ENCODE measurements at regions not wholly inside any gene's neighbourhood (a gene's known extent, or its start where the extent isn't known, plus 50 kb on each side); places are given as distances from the start of the nearest gene placed in this dataset.

GRCh38 chr20:16914277-16914676 lies 166.1 kb downstream of the OTOR start:
- ChIA-PET CTCF (no interaction called here), POLR2A (no interaction called here)
- TF ChIP-seq MYC (IDR thresholded peaks at IDR 0.05; ENCODE audit: low read depth, low read length), result no peak
- no peak for TF ChIP-seq POLR2AphosphoS5 (IDR thresholded peaks at IDR 0.05; ENCODE audit: insufficient read depth, low read depth, low read length)
- TF ChIP-seq MAX (IDR thresholded peaks at IDR 0.05; ENCODE audit: insufficient read depth, insufficient read length), result no peak
- TF ChIP-seq, protein P1, sequence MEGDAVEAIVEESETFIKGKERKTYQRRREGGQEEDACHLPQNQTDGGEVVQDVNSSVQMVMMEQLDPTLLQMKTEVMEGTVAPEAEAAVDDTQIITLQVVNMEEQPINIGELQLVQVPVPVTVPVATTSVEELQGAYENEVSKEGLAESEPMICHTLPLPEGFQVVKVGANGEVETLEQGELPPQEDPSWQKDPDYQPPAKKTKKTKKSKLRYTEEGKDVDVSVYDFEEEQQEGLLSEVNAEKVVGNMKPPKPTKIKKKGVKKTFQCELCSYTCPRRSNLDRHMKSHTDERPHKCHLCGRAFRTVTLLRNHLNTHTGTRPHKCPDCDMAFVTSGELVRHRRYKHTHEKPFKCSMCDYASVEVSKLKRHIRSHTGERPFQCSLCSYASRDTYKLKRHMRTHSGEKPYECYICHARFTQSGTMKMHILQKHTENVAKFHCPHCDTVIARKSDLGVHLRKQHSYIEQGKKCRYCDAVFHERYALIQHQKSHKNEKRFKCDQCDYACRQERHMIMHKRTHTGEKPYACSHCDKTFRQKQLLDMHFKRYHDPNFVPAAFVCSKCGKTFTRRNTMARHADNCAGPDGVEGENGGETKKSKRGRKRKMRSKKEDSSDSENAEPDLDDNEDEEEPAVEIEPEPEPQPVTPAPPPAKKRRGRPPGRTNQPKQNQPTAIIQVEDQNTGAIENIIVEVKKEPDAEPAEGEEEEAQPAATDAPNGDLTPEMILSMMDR (IDR thresholded peaks at IDR 0.05; ENCODE audit: extremely low read depth in 1 of 2, insufficient read depth in 1 of 2, low read depth in 1 of 2, low read length in 2 of 2), result no peak
- no peak for TF ChIP-seq JUN (IDR thresholded peaks at IDR 0.05; ENCODE audit: borderline replicate concordance, insufficient read depth, insufficient read length, low read depth)
- no peak for TF ChIP-seq GATA2 (IDR thresholded peaks at IDR 0.05; ENCODE audit: insufficient read depth, insufficient read length, low read depth, low read length)
- no peak for TF ChIP-seq FOS (IDR thresholded peaks at IDR 0.05; ENCODE audit: borderline replicate concordance, insufficient read depth, low read length)
- no peak for TF ChIP-seq POLR2A (IDR thresholded peaks at IDR 0.05; ENCODE audit: low read depth, low read length)
- no peak for TF ChIP-seq EZH2 (IDR thresholded peaks at IDR 0.05; ENCODE audit: borderline replicate concordance, low read depth, low read length, severe bottlenecking)
- H3K9me3 ChIP-seq (replicated peaks; ENCODE audit: control insufficient read depth, insufficient read depth, low read length), result peaks cover 2% of the 10 kb centered on the region
- H3K36me3 ChIP-seq (ENCODE audit: control insufficient read depth in 2 of 2, extremely low read depth in 1 of 2, insufficient read depth in 2 of 2, low read length in 2 of 2), result no peaks in the 10 kb centered on the region
- DNase-seq (ENCODE audit: low read depth, low spot score) (no peak), FAIRE-seq (no peak)
- dilution Hi-C loops (cut with MboI; ENCODE audit: extremely low pct_ligation_motif_present, low sequenced_read_pairs) (no loop called here), intact Hi-C loops (cut with micrococcal nuclease) (no loop called here)
- no peak overlapping the region for H3K27ac ChIP-seq (ENCODE audit: insufficient read depth, low read depth, low read length)
- no peaks in the 10 kb centered on the region for H3K27me3 ChIP-seq (ENCODE audit: control insufficient read depth in 2 of 2, insufficient read depth in 2 of 2, low read length in 2 of 2)
- H4K20me1 ChIP-seq (replicated peaks; ENCODE audit: control insufficient read depth, extremely low read depth, insufficient read depth, low read length), result no peaks in the 10 kb centered on the region
- no peak overlapping the region for H3K4me2 ChIP-seq (ENCODE audit: insufficient read depth, low read length)
- no peak overlapping the region for H2AFZ ChIP-seq (ENCODE audit: low read depth, low read length)
- no peak overlapping the region for H3K4me3 ChIP-seq (replicated peaks in 1 of 3; ENCODE audit: insufficient read depth in 1 of 3, low read depth in 1 of 3, low read length in 3 of 3)
- BruUV-seq (replicated peaks), result no TSS peak
- H3K79me2 ChIP-seq (ENCODE audit: control insufficient read depth, insufficient read depth, low read length), result no peaks in the 10 kb centered on the region
- no peak overlapping the region for H3K9ac ChIP-seq (replicated peaks; ENCODE audit: extremely low read depth, insufficient read depth, low read length)
- no peaks in the 10 kb centered on the region for H3K4me1 ChIP-seq (ENCODE audit: control insufficient read depth, extremely low read depth, insufficient read depth, low read length)
- no peaks in the 10 kb centered on the region for H3K9me1 ChIP-seq (replicated peaks; ENCODE audit: control insufficient read depth, extremely low read depth, insufficient read depth, low read length)
